ENCODE measurements at regions not wholly inside any gene's neighbourhood (a gene's known extent, or its start where the extent isn't known, plus 50 kb on each side); places are given as distances from the start of the nearest gene placed in this dataset.

- no peak for TF ChIP-seq EZH2 (IDR thresholded peaks at IDR 0.05; ENCODE audit: borderline replicate concordance, low read length)
- TF ChIP-seq CTCF (IDR thresholded peaks at IDR 0.05; ENCODE audit: low read length): no peak
Observed at GRCh38 chr10:121305066-121305465, 293.2 kb downstream of the FGFR2 start.
